H1 (cell line): ENCODE measurements at regions not wholly inside any gene's neighbourhood (a gene's known extent, or its start where the extent isn't known, plus 50 kb on each side); places are given as distances from the start of the nearest gene placed in this dataset.

Source experiments
- CTCF ChIA-PET: fragments of 300-600 bp; sonication (Branson Sonifier 250); formaldehyde crosslinking; loops from one replicate; lab custom pipeline; 2021; ENCODE audit not compliant: partially characterized antibody; lab: Charles Lee
- POLR2A ChIA-PET: fragments of 300-600 bp; sonication (Branson Sonifier 250); formaldehyde crosslinking; loops from one replicate; lab custom pipeline; 2021; ENCODE audit warnings: inconsistent platforms; ENCODE audit not compliant: partially characterized antibody; lab: Charles Lee
- DNase-seq, 2 experiments: peaks; one replicate each; pipeline versions ENCODE4 v3.0.0 to v3.0.0-alpha.2; 2010 to 2022; ENCODE audit warnings: low spot score in 2 of 2, low read depth in 1 of 2, mixed read lengths in 1 of 2
- FAIRE-seq: peaks from 2 replicates; lab custom pipeline; 2011; peaks lifted over from hg19 to GRCh38; lab: Jason Lieb, UNC
- H2AFZ ChIP-seq: 2 replicates; pipeline ENCODE4 v1.8.1; 2012; ENCODE audit warnings: low read length, inconsistent platforms
- H2AK5ac ChIP-seq: 2 replicates; pipeline ENCODE4 v1.6.1; 2013; ENCODE audit warnings: low read depth, low read length
- H2BK120ac ChIP-seq: replicated peaks from 2 replicates; pipeline ENCODE3; 2013; ENCODE audit warnings: low read depth, low read length, inconsistent platforms
- H2BK12ac ChIP-seq: 2 replicates; pipeline ENCODE4 v1.6.1; 2013; ENCODE audit warnings: low read depth, low read length
- H2BK15ac ChIP-seq: 2 replicates; pipeline ENCODE4 v1.6.1; 2013; ENCODE audit warnings: low read length
- H2BK20ac ChIP-seq: 2 replicates; pipeline ENCODE4 v1.6.1; 2013; ENCODE audit warnings: low read length
- H2BK5ac ChIP-seq: 2 replicates; pipeline ENCODE4 v1.6.1; 2013; ENCODE audit warnings: low read depth, low read length
- H3K14ac ChIP-seq: 2 replicates; pipeline ENCODE4 v1.6.1; 2013; ENCODE audit warnings: inconsistent platforms; ENCODE audit not compliant: insufficient read length
- H3K18ac ChIP-seq: 2 replicates; pipeline ENCODE4 v1.6.1; 2013; ENCODE audit warnings: low read length; ENCODE audit errors: extremely low read depth
- H3K23ac ChIP-seq: 2 replicates; pipeline ENCODE4 v1.6.1; 2013; ENCODE audit warnings: inconsistent platforms; ENCODE audit not compliant: insufficient read length
- H3K23me2 ChIP-seq: 2 replicates; pipeline ENCODE4 v1.6.1; 2013; ENCODE audit warnings: low read depth, low read length
- H3K27ac ChIP-seq: 2 replicates; pipeline ENCODE4 v1.6.1; 2011; ENCODE audit warnings: low read depth, low read length, inconsistent platforms
- H3K27me3 ChIP-seq, 4 experiments: replicated peaks in 1 of 4; 1 replicate in 1 of 4; 2 replicates in 3 of 4; pipeline versions ENCODE4 v1.6.1 to v1.8.1; 2011 to 2013; ENCODE audit warnings: low read length in 3 of 4, mild to moderate bottlenecking in 3 of 4, inconsistent platforms in 2 of 4, mixed read lengths in 2 of 4, moderate library complexity in 1 of 4; ENCODE audit not compliant: control insufficient read depth in 3 of 4, insufficient read depth in 3 of 4; ENCODE audit errors: extremely low read depth in 1 of 4
- H3K36me3 ChIP-seq, 4 experiments: 2 replicates each; pipeline versions ENCODE4 v1.6.1 to v1.8.1; 2011 to 2013; ENCODE audit warnings: mild to moderate bottlenecking in 4 of 4, low read length in 3 of 4, moderate library complexity in 2 of 4, control low read depth in 1 of 4, inconsistent platforms in 1 of 4; ENCODE audit not compliant: insufficient read depth in 4 of 4, control insufficient read depth in 2 of 4
- H3K4ac ChIP-seq: replicated peaks from 2 replicates; pipeline ENCODE3; 2013; ENCODE audit warnings: low read length, low read depth, mixed read lengths, inconsistent platforms; ENCODE audit not compliant: insufficient read length
- H3K4me1 ChIP-seq, 4 experiments: replicated peaks in 1 of 4; 1 replicate in 1 of 4; 2 replicates in 3 of 4; pipeline versions ENCODE4 v1.6.1 to v1.8.1; 2011 to 2013; ENCODE audit warnings: low read length in 3 of 4, inconsistent platforms in 2 of 4, mixed read lengths in 1 of 4; ENCODE audit not compliant: insufficient read depth in 4 of 4, control insufficient read depth in 3 of 4
- H3K4me2 ChIP-seq, 2 experiments: 2 replicates each; pipeline versions ENCODE4 v1.6.1 to v1.8.1; 2011 to 2013; ENCODE audit warnings: low read depth in 2 of 2, low read length in 2 of 2, control low read depth in 1 of 2, inconsistent platforms in 1 of 2, mild to moderate bottlenecking in 1 of 2; ENCODE audit not compliant: insufficient read depth in 1 of 2
- H3K4me3 ChIP-seq, 4 experiments: fragments of 200-600, 300-600 bp in 1 of 4; sonication (generic), shearing (Covaris generic), sonication (Bioruptor Twin) in 1 of 4; 2 replicates each; pipeline versions ENCODE4 v1.5.1 to v1.8.1; 2011 to 2016; ENCODE audit warnings: low read length in 4 of 4, low read depth in 3 of 4, control low read depth in 2 of 4, inconsistent platforms in 2 of 4, mild to moderate bottlenecking in 2 of 4, mixed read lengths in 1 of 4, moderate library complexity in 1 of 4; ENCODE audit not compliant: insufficient read depth in 2 of 4; ENCODE audit errors: extremely low read depth in 1 of 4
- H3K56ac ChIP-seq: replicated peaks from 2 replicates; pipeline ENCODE3; 2013; ENCODE audit warnings: low read depth, mild to moderate bottlenecking, mixed read lengths, low read length, inconsistent platforms; ENCODE audit not compliant: insufficient read length
- H3K79me1 ChIP-seq: 2 replicates; pipeline ENCODE4 v1.6.1; 2013; ENCODE audit warnings: low read depth, low read length, control low read depth
- H3K79me2 ChIP-seq, 2 experiments: 2 replicates each; pipeline versions ENCODE4 v1.6.1 to v1.8.1; 2012 to 2013; ENCODE audit warnings: low read length in 2 of 2, mild to moderate bottlenecking in 2 of 2, inconsistent platforms in 1 of 2; ENCODE audit not compliant: insufficient read depth in 2 of 2, control insufficient read depth in 1 of 2
- H3K9ac ChIP-seq, 4 experiments: replicated peaks in 1 of 4; 1 replicate in 1 of 4; 2 replicates in 3 of 4; pipeline versions ENCODE4 v1.6.1 to v1.8.1; 2011 to 2013; ENCODE audit warnings: low read depth in 3 of 4, low read length in 3 of 4, control low read depth in 2 of 4, mild to moderate bottlenecking in 2 of 4, moderate library complexity in 2 of 4, inconsistent platforms in 1 of 4; ENCODE audit errors: extremely low read depth in 1 of 4
- H3K9me3 ChIP-seq, 2 experiments: 2 replicates each; pipeline versions ENCODE4 v1.6.1 to v1.8.1; 2012 to 2013; ENCODE audit warnings: mild to moderate bottlenecking in 2 of 2, moderate library complexity in 2 of 2, control low read depth in 1 of 2, inconsistent platforms in 1 of 2, low read depth in 1 of 2, low read length in 1 of 2, mixed read lengths in 1 of 2; ENCODE audit not compliant: insufficient read depth in 2 of 2
- H4K20me1 ChIP-seq, 2 experiments: replicated peaks in 1 of 2; 2 replicates each; pipeline versions ENCODE3 to v1.8.1; 2011 to 2013; ENCODE audit warnings: inconsistent platforms in 2 of 2, low read length in 2 of 2, mild to moderate bottlenecking in 1 of 2; ENCODE audit not compliant: insufficient read depth in 2 of 2, control insufficient read depth in 1 of 2
- H4K5ac ChIP-seq: 2 replicates; pipeline ENCODE4 v1.6.1; 2013; ENCODE audit warnings: low read length, low read depth, mixed read lengths, inconsistent platforms; ENCODE audit not compliant: insufficient read length
- H4K8ac ChIP-seq: 2 replicates; pipeline ENCODE4 v1.8.0; 2013; ENCODE audit warnings: mild to moderate bottlenecking, moderate library complexity, low read length, inconsistent platforms; ENCODE audit not compliant: insufficient read depth; ENCODE audit errors: extremely low read depth
- H4K91ac ChIP-seq: replicated peaks from 2 replicates; pipeline ENCODE3; 2013; ENCODE audit warnings: low read length, mixed read lengths, inconsistent platforms; ENCODE audit not compliant: insufficient read length
- TCF12 ChIP-seq: IDR thresholded peaks from 2 replicates; pipeline ENCODE4 v1.6.1; 2011; ENCODE audit warnings: low read depth, mild to moderate bottlenecking, low read length
- TEAD4 ChIP-seq: IDR thresholded peaks from 2 replicates; pipeline ENCODE4 v1.6.1; 2012; ENCODE audit warnings: low read depth, low read length, inconsistent platforms, mixed read lengths
- WGBS, 2 experiments: shearing (Covaris generic) in 1 of 2; methylation state at CpG; one replicate each; pipeline versions ENCODE4 v1.1.6 to v1.1.7; 2013 to 2015; ENCODE audit warnings: low lambda C conversion rate in 2 of 2, mixed read lengths in 2 of 2, inconsistent platforms in 1 of 2, low coverage in 1 of 2, missing lambda C conversion rate in 1 of 2; ENCODE audit not compliant: insufficient replicate concordance in 2 of 2, insufficient coverage in 1 of 2, insufficient read length in 1 of 2; ENCODE audit errors: extremely low coverage in 1 of 2, missing lambda C conversion rate in 1 of 2; 5-methylcytosine and 5-hydroxymethylcytosine counted together

DNA sequence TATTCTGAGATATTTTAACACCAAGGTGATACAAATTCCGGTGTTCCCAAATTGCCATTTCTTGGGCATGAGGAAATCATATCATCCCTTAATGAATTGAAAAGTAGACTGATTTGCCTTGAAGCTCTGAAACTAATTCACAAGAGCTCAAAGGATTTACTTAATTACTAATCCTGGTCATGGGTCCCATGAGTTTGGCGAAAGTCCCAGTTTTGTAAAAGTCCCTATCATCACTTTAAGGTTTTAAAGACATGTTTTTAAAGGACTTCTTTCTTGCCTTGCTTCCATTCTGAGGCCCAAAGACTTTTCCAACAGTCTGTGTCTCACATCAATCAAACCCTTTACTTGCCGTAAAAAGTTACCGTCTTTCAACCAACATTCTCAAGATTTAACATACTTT lies 377.9 kb downstream of the DNAJB9 start:
- Histone ChIP-seq H2BK12ac (no peak overlapping the region), H3K14ac (no peak overlapping the region), H3K4ac (no peak overlapping the region), H2BK20ac (no peak overlapping the region), H3K4me1 (no peaks in the 10 kb centered on the region), H2BK15ac (no peak overlapping the region), H3K18ac (no peak overlapping the region), H3K56ac (no peak overlapping the region), H2BK120ac (no peak overlapping the region), H3K36me3 (no peaks in the 10 kb centered on the region), H2BK5ac (no peak overlapping the region), H4K20me1 (no peaks in the 10 kb centered on the region), H3K27ac (no peak overlapping the region), H3K23me2 (no peaks in the 10 kb centered on the region), H3K9ac (no peak overlapping the region), H4K8ac (no peak overlapping the region), H3K27me3 (no peaks in the 10 kb centered on the region), H3K23ac (no peak overlapping the region), H4K5ac (no peak overlapping the region), H3K9me3 (peaks cover 8 to 14% of the 10 kb centered on the region in 2 experiments), H4K91ac (no peak overlapping the region), H3K79me2 (no peaks in the 10 kb centered on the region), H3K4me3 (no peak overlapping the region), H2AFZ (no peak overlapping the region), H3K79me1 (no peaks in the 10 kb centered on the region), H2AK5ac (no peak overlapping the region), H3K4me2 (no peak overlapping the region)
- TF ChIP-seq TCF12 (no peak), TEAD4 (no peak)
- WGBS, 2 experiments, result 93% methylated on average over 4 of the region's 4 CpGs; no CpG with 5 or more reads in 1 of the 2 experiments
- DNase-seq (no peak), FAIRE-seq (no peak)
- POLR2A ChIA-PET, result no interaction called here
- CTCF ChIA-PET, result no interaction called here
